ENCODE measurements at regions not wholly inside any gene's neighbourhood (a gene's known extent, or its start where the extent isn't known, plus 50 kb on each side); places are given as distances from the start of the nearest gene placed in this dataset.

GRCh38 chr4:86487738-86488348 is 106.3 kb upstream of the PTPN13 start:
- TF ChIP-seq, protein P1, sequence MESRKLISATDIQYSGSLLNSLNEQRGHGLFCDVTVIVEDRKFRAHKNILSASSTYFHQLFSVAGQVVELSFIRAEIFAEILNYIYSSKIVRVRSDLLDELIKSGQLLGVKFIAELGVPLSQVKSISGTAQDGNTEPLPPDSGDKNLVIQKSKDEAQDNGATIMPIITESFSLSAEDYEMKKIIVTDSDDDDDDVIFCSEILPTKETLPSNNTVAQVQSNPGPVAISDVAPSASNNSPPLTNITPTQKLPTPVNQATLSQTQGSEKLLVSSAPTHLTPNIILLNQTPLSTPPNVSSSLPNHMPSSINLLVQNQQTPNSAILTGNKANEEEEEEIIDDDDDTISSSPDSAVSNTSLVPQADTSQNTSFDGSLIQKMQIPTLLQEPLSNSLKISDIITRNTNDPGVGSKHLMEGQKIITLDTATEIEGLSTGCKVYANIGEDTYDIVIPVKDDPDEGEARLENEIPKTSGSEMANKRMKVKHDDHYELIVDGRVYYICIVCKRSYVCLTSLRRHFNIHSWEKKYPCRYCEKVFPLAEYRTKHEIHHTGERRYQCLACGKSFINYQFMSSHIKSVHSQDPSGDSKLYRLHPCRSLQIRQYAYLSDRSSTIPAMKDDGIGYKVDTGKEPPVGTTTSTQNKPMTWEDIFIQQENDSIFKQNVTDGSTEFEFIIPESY (IDR thresholded peaks at IDR 0.05): no peak
- TF ChIP-seq FOXA1 (IDR thresholded peaks at IDR 0.05) (no peak), RAD21 (IDR thresholded peaks at IDR 0.05) (no peak), GABPA (IDR thresholded peaks at IDR 0.05 in 1 of 2, conservative IDR thresholded peaks at IDR 0.05 in 1 of 2) (no peak), YY1 (IDR thresholded peaks at IDR 0.05) (no peak), HNF4G (IDR thresholded peaks at IDR 0.05) (no peak), RXRA (IDR thresholded peaks at IDR 0.05) (no peak)
- TF ChIP-seq, protein P2, sequence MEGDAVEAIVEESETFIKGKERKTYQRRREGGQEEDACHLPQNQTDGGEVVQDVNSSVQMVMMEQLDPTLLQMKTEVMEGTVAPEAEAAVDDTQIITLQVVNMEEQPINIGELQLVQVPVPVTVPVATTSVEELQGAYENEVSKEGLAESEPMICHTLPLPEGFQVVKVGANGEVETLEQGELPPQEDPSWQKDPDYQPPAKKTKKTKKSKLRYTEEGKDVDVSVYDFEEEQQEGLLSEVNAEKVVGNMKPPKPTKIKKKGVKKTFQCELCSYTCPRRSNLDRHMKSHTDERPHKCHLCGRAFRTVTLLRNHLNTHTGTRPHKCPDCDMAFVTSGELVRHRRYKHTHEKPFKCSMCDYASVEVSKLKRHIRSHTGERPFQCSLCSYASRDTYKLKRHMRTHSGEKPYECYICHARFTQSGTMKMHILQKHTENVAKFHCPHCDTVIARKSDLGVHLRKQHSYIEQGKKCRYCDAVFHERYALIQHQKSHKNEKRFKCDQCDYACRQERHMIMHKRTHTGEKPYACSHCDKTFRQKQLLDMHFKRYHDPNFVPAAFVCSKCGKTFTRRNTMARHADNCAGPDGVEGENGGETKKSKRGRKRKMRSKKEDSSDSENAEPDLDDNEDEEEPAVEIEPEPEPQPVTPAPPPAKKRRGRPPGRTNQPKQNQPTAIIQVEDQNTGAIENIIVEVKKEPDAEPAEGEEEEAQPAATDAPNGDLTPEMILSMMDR (IDR thresholded peaks at IDR 0.05; ENCODE audit: low read depth, low read length, missing input control): no peak
